HG03108 (cell line): ENCODE measurements at regions not wholly inside any gene's neighbourhood (a gene's known extent, or its start where the extent isn't known, plus 50 kb on each side); places are given as distances from the start of the nearest gene placed in this dataset.
A peak's percentile ranks its signal among the peaks of the same experiment; 100 is the strongest.

Source experiments
- ATAC-seq: cut with Tn5 transposase; IDR thresholded peaks from one replicate; pipeline ENCODE4 v1.9.1; 2021; ENCODE audit warnings: moderate library complexity; ENCODE audit not compliant: unreplicated experiment

GRCh38 chr6:99867026-99867425 lies 127.0 kb downstream of the MCHR2 start:
- no peak for ATAC-seq

- ATAC-seq, result peak; percentile 80
Measured at GRCh38 chr6:99868074-99868702, 125.8 kb downstream of the MCHR2 start.
